ENCODE measurements at regions not wholly inside any gene's neighbourhood (a gene's known extent, or its start where the extent isn't known, plus 50 kb on each side); places are given as distances from the start of the nearest gene placed in this dataset.

- H3K27ac Mint-ChIP-seq = no peak overlapping the region
- no peak overlapping the region for H3K4me3 Mint-ChIP-seq
- no peaks in the 10 kb centered on the region for H3K36me3 Mint-ChIP-seq (ENCODE audit: low read depth)
- peaks cover 4% of the 10 kb centered on the region for H3K27me3 Mint-ChIP-seq
- no peaks in the 10 kb centered on the region for H3K4me1 Mint-ChIP-seq
- no peak for ATAC-seq (replicated peaks)
- no peaks in the 10 kb centered on the region for H3K9me3 Mint-ChIP-seq
Measured at GRCh38 chr9:108722396-108722795, 133.4 kb downstream of the ACTL7B start.

- ATAC-seq (replicated peaks) = no peak
- H3K4me3 Mint-ChIP-seq = no peak overlapping the region
- H3K9me3 Mint-ChIP-seq = peaks cover 9% of the 10 kb centered on the region
- no peak overlapping the region for H3K27ac Mint-ChIP-seq
- no peaks in the 10 kb centered on the region for H3K36me3 Mint-ChIP-seq (ENCODE audit: low read depth)
- no peaks in the 10 kb centered on the region for H3K4me1 Mint-ChIP-seq
- peaks cover 9% of the 10 kb centered on the region for H3K27me3 Mint-ChIP-seq
Measured at GRCh38 chr9:108720191-108720642, 135.6 kb downstream of the ACTL7B start.

GRCh38 chr9:108710424-108710823 lies 145.4 kb downstream of the ACTL7B start:
- peaks cover 10% of the 10 kb centered on the region for H3K9me3 Mint-ChIP-seq
- H3K4me3 Mint-ChIP-seq = no peak overlapping the region
- no peaks in the 10 kb centered on the region for H3K36me3 Mint-ChIP-seq (ENCODE audit: low read depth)
- ATAC-seq (replicated peaks) = no peak
- no peaks in the 10 kb centered on the region for H3K4me1 Mint-ChIP-seq
- no peak overlapping the region for H3K27ac Mint-ChIP-seq
- peaks cover 8% of the 10 kb centered on the region for H3K27me3 Mint-ChIP-seq

- Mint-ChIP-seq H3K9me3 (peaks cover 9% of the 10 kb centered on the region), H3K4me3 (no peak overlapping the region), H3K36me3 (ENCODE audit: low read depth) (no peaks in the 10 kb centered on the region), H3K27me3 (peaks cover 8% of the 10 kb centered on the region), H3K27ac (no peak overlapping the region), H3K4me1 (no peaks in the 10 kb centered on the region)
- ATAC-seq (replicated peaks) = no peak
Measured at GRCh38 chr9:108709997-108710396, 145.8 kb downstream of the ACTL7B start.

GRCh38 chr9:108709126-108709525 lies 146.7 kb downstream of the ACTL7B start:
- no peaks in the 10 kb centered on the region for H3K36me3 Mint-ChIP-seq (ENCODE audit: low read depth)
- no peak for ATAC-seq (replicated peaks)
- peaks cover 8% of the 10 kb centered on the region for H3K27me3 Mint-ChIP-seq
- H3K9me3 Mint-ChIP-seq = peaks cover 4% of the 10 kb centered on the region
- H3K4me3 Mint-ChIP-seq = no peak overlapping the region
- H3K4me1 Mint-ChIP-seq = no peaks in the 10 kb centered on the region
- H3K27ac Mint-ChIP-seq = no peak overlapping the region

- H3K27me3 Mint-ChIP-seq = peaks cover 8% of the 10 kb centered on the region
- no peak for ATAC-seq (replicated peaks)
- H3K27ac Mint-ChIP-seq = no peak overlapping the region
- H3K9me3 Mint-ChIP-seq = peaks cover 4% of the 10 kb centered on the region
- no peak overlapping the region for H3K4me3 Mint-ChIP-seq
- no peaks in the 10 kb centered on the region for H3K36me3 Mint-ChIP-seq (ENCODE audit: low read depth)
- no peaks in the 10 kb centered on the region for H3K4me1 Mint-ChIP-seq
Measured at GRCh38 chr9:108708448-108708847, 147.3 kb downstream of the ACTL7B start.

- no peak for ATAC-seq (replicated peaks)
- Mint-ChIP-seq H3K27ac (no peak overlapping the region), H3K36me3 (ENCODE audit: low read depth) (no peaks in the 10 kb centered on the region), H3K4me1 (no peaks in the 10 kb centered on the region), H3K27me3 (peaks cover 5% of the 10 kb centered on the region), H3K4me3 (no peak overlapping the region), H3K9me3 (no peaks in the 10 kb centered on the region)
Measured at GRCh38 chr9:108707120-108707519, 148.7 kb downstream of the ACTL7B start.

GRCh38 chr9:108704156-108704852 lies 151.5 kb downstream of the ACTL7B start:
- ATAC-seq (replicated peaks) = no peak
- H3K27ac Mint-ChIP-seq = no peak overlapping the region
- H3K27me3 Mint-ChIP-seq = peaks cover 5% of the 10 kb centered on the region
- H3K4me3 Mint-ChIP-seq = no peak overlapping the region
- H3K9me3 Mint-ChIP-seq = no peaks in the 10 kb centered on the region
- no peaks in the 10 kb centered on the region for H3K36me3 Mint-ChIP-seq (ENCODE audit: low read depth)
- H3K4me1 Mint-ChIP-seq = no peaks in the 10 kb centered on the region

GRCh38 chr9:108703429-108703828 lies 152.4 kb downstream of the ACTL7B start:
- Mint-ChIP-seq H3K27me3 (peaks cover 5% of the 10 kb centered on the region), H3K4me3 (no peak overlapping the region), H3K27ac (no peak overlapping the region), H3K4me1 (no peaks in the 10 kb centered on the region), H3K9me3 (peaks cover 2% of the 10 kb centered on the region), H3K36me3 (ENCODE audit: low read depth) (no peaks in the 10 kb centered on the region)
- ATAC-seq (replicated peaks) = no peak

GRCh38 chr9:108702681-108703080 lies 153.1 kb downstream of the ACTL7B start:
- ATAC-seq (replicated peaks) = no peak
- Mint-ChIP-seq H3K4me3 (no peak overlapping the region), H3K27me3 (peaks cover 5% of the 10 kb centered on the region), H3K27ac (no peak overlapping the region), H3K36me3 (ENCODE audit: low read depth) (no peaks in the 10 kb centered on the region), H3K9me3 (peaks cover 7% of the 10 kb centered on the region), H3K4me1 (no peaks in the 10 kb centered on the region)

GRCh38 chr9:108698801-108699200 lies 157.0 kb downstream of the ACTL7B start:
- H3K36me3 Mint-ChIP-seq (ENCODE audit: low read depth) = no peaks in the 10 kb centered on the region
- H3K27me3 Mint-ChIP-seq = no peaks in the 10 kb centered on the region
- H3K4me1 Mint-ChIP-seq = no peaks in the 10 kb centered on the region
- no peak overlapping the region for H3K27ac Mint-ChIP-seq
- peaks cover 15% of the 10 kb centered on the region for H3K9me3 Mint-ChIP-seq
- no peak overlapping the region for H3K4me3 Mint-ChIP-seq
- no peak for ATAC-seq (replicated peaks)

GRCh38 chr9:108698231-108698630 lies 157.6 kb downstream of the ACTL7B start:
- no peaks in the 10 kb centered on the region for H3K27me3 Mint-ChIP-seq
- H3K9me3 Mint-ChIP-seq = peaks cover 15% of the 10 kb centered on the region
- ATAC-seq (replicated peaks) = no peak

GRCh38 chr9:108696156-108696555 lies 159.6 kb downstream of the ACTL7B start:
- Mint-ChIP-seq H3K4me3 (no peak overlapping the region), H3K4me1 (no peaks in the 10 kb centered on the region), H3K27me3 (no peaks in the 10 kb centered on the region), H3K36me3 (ENCODE audit: low read depth) (no peaks in the 10 kb centered on the region), H3K9me3 (peaks cover 15% of the 10 kb centered on the region), H3K27ac (no peak overlapping the region)
- no peak for ATAC-seq (replicated peaks)

More at GRCh38 chr9:108698231-108698630, 157.6 kb downstream of the ACTL7B start:
- no peak overlapping the region for H3K27ac Mint-ChIP-seq
- H3K36me3 Mint-ChIP-seq (ENCODE audit: low read depth) = no peaks in the 10 kb centered on the region
- no peaks in the 10 kb centered on the region for H3K4me1 Mint-ChIP-seq
- H3K4me3 Mint-ChIP-seq = no peak overlapping the region

GRCh38 chr9:108694170-108694569 lies 161.6 kb downstream of the ACTL7B start:
- peaks cover 15% of the 10 kb centered on the region for H3K9me3 Mint-ChIP-seq
- H3K4me3 Mint-ChIP-seq = no peak overlapping the region
- no peaks in the 10 kb centered on the region for H3K27me3 Mint-ChIP-seq
- no peak overlapping the region for H3K27ac Mint-ChIP-seq
- no peaks in the 10 kb centered on the region for H3K4me1 Mint-ChIP-seq
- H3K36me3 Mint-ChIP-seq (ENCODE audit: low read depth) = no peaks in the 10 kb centered on the region
- ATAC-seq (replicated peaks) = no peak

- H3K9me3 Mint-ChIP-seq = peaks cover 3% of the 10 kb centered on the region
- no peak overlapping the region for H3K4me3 Mint-ChIP-seq
- no peaks in the 10 kb centered on the region for H3K36me3 Mint-ChIP-seq (ENCODE audit: low read depth)
- no peaks in the 10 kb centered on the region for H3K27me3 Mint-ChIP-seq
- no peaks in the 10 kb centered on the region for H3K4me1 Mint-ChIP-seq
- no peak for ATAC-seq (replicated peaks)
- H3K27ac Mint-ChIP-seq = no peak overlapping the region
Measured at GRCh38 chr9:108691614-108692013, 164.2 kb downstream of the ACTL7B start.

- Mint-ChIP-seq H3K36me3 (ENCODE audit: low read depth) (no peaks in the 10 kb centered on the region), H3K9me3 (peaks cover 1% of the 10 kb centered on the region), H3K4me3 (no peak overlapping the region), H3K4me1 (no peaks in the 10 kb centered on the region), H3K27ac (no peak overlapping the region), H3K27me3 (no peaks in the 10 kb centered on the region)
- ATAC-seq (replicated peaks) = no peak
Measured at GRCh38 chr9:108688676-108689075, 167.1 kb downstream of the ACTL7B start.
